Prostate gland (tissue), 2 donors: ENCODE measurements at regions not wholly inside any gene's neighbourhood (a gene's known extent, or its start where the extent isn't known, plus 50 kb on each side); places are given as distances from the start of the nearest gene placed in this dataset.

Source experiments
- DNase-seq: peaks from one replicate; pipeline ENCODE4 v3.0.0-alpha.2; 2019; ENCODE audit warnings: low spot score
- H3K27ac ChIP-seq, 2 donors: fragments of 200-600 bp; sonication (generic); 2 replicates each; pipeline ENCODE4 v1.5.1; 2017 to 2019
- H3K27me3 ChIP-seq: fragments of 200-600 bp; sonication (generic); replicated peaks from 2 replicates; pipeline ENCODE4 v1.5.1; 2019; ENCODE audit not compliant: insufficient read depth
- H3K36me3 ChIP-seq, 2 donors: fragments of 200-600 bp; sonication (generic); 1 replicate in 1 of 2; 2 replicates in 1 of 2; pipeline versions ENCODE4 v1.5.1 to v1.8.1; 2017 to 2019
- H3K4me1 ChIP-seq: fragments of 200-600 bp; sonication (generic); replicated peaks from 2 replicates; pipeline ENCODE4 v1.5.1; 2019
- H3K4me3 ChIP-seq, 2 donors: fragments of 200-600 bp; sonication (generic); 2 replicates each; pipeline ENCODE4 v1.5.1; 2017 to 2019
- H3K9me3 ChIP-seq: fragments of 200-600 bp; sonication (generic); 2 replicates; pipeline ENCODE4 v1.5.1; 2017
- CTCF ChIP-seq, 4 experiments: fragments of 200-600 bp in 2 of 4; fragments of 450-650 bp in 2 of 4; sonication (generic) in 2 of 4; IDR thresholded peaks; 1 replicate in 3 of 4; 2 replicates in 1 of 4; pipeline ENCODE4 v1.5.1; 2016 to 2019; ENCODE audit warnings: antibody characterized with exemption in 4 of 4, mild to moderate bottlenecking in 2 of 4, moderate library complexity in 2 of 4
- POLR2A ChIP-seq: fragments of 450-650 bp; IDR thresholded peaks from one replicate; pipeline ENCODE4 v1.6.1; 2016; ENCODE audit warnings: antibody characterized with exemption, mild to moderate bottlenecking
- POLR2AphosphoS5 ChIP-seq: sonication (generic); formaldehyde crosslinking; IDR thresholded peaks from one replicate; pipeline ENCODE4 v1.6.1; 2017; ENCODE audit warnings: antibody characterized with exemption
- WGBS: methylation state at CpG from one replicate; pipeline ENCODE4 v1.1.5; 2018; 5-methylcytosine and 5-hydroxymethylcytosine counted together
- intact Hi-C: fragments of 100-400 bp; cut with DNase I; formaldehyde crosslinking; loops from one replicate; pipeline ENCODE4 v1.14.2; 2022

- Histone ChIP-seq H3K36me3 (no peaks in the 10 kb centered on the region), H3K4me3 (no peak overlapping the region), H3K4me1 (no peaks in the 10 kb centered on the region), H3K27ac (no peak overlapping the region), H3K27me3 (no peaks in the 10 kb centered on the region), H3K9me3 (no peaks in the 10 kb centered on the region)
- no peak for DNase-seq
- TF ChIP-seq POLR2A (no peak), CTCF (IDR thresholded peaks at IDR 0.05) (no peak), POLR2AphosphoS5 (no peak)
- WGBS: 75% methylated on average over 7 of the region's 7 CpGs
- intact Hi-C loops: no loop called here
Measured at GRCh38 chr1:193957556-193958095, 771.2 kb upstream of the B3GALT2 start.

GRCh38 chr1:193952778-193953374, 766.5 kb upstream of the B3GALT2 start:
- H3K4me1 ChIP-seq: no peaks in the 10 kb centered on the region
- H3K9me3 ChIP-seq: no peaks in the 10 kb centered on the region
- no peaks in the 10 kb centered on the region for H3K27me3 ChIP-seq
- intact Hi-C loops: loop anchor here (5.0 kb wide), 1 partner anchor 766 kb away; the partner anchor contains the start of gene B3GALT2
- TF ChIP-seq POLR2A: no peak
- no peak for TF ChIP-seq CTCF (IDR thresholded peaks at IDR 0.05)
- no peaks in the 10 kb centered on the region for H3K36me3 ChIP-seq
- 72% methylated on average over 1 of the region's 1 CpG for WGBS
- no peak overlapping the region for H3K4me3 ChIP-seq
- no peak for DNase-seq
- no peak overlapping the region for H3K27ac ChIP-seq

GRCh38 chr1:193951984-193952383, 765.6 kb upstream of the B3GALT2 start:
- Histone ChIP-seq H3K27me3 (no peaks in the 10 kb centered on the region), H3K27ac (no peak overlapping the region), H3K4me3 (no peak overlapping the region), H3K9me3 (no peaks in the 10 kb centered on the region), H3K4me1 (no peaks in the 10 kb centered on the region), H3K36me3 (no peaks in the 10 kb centered on the region)
- no peak for DNase-seq
- 69% methylated on average over 3 of the region's 3 CpGs for WGBS
- intact Hi-C loops: loop anchor here (5.0 kb wide), 1 partner anchor 765 kb away; the partner anchor contains the start of gene B3GALT2
- no peak for TF ChIP-seq CTCF (IDR thresholded peaks at IDR 0.05)

GRCh38 chr1:193944454-193944853, 758.0 kb upstream of the B3GALT2 start:
- Histone ChIP-seq H3K27ac (no peak overlapping the region), H3K9me3 (no peaks in the 10 kb centered on the region), H3K27me3 (no peaks in the 10 kb centered on the region), H3K36me3 (no peaks in the 10 kb centered on the region), H3K4me3 (no peak overlapping the region), H3K4me1 (no peaks in the 10 kb centered on the region)
- no peak for TF ChIP-seq CTCF (IDR thresholded peaks at IDR 0.05)
- no peak for TF ChIP-seq POLR2AphosphoS5
- TF ChIP-seq POLR2A: no peak
- DNase-seq: no peak
- intact Hi-C loops: no loop called here

GRCh38 chr1:193940176-193940575, 753.8 kb upstream of the B3GALT2 start:
- H3K36me3 ChIP-seq: no peaks in the 10 kb centered on the region
- DNase-seq: no peak
- H3K9me3 ChIP-seq: no peaks in the 10 kb centered on the region
- no peak overlapping the region for H3K4me3 ChIP-seq
- H3K4me1 ChIP-seq: no peaks in the 10 kb centered on the region
- H3K27me3 ChIP-seq: no peaks in the 10 kb centered on the region
- TF ChIP-seq CTCF (IDR thresholded peaks at IDR 0.05) (no peak), POLR2AphosphoS5 (no peak), POLR2A (no peak)
- WGBS: 92% methylated on average over 1 of the region's 1 CpG
- intact Hi-C loops: no loop called here
- no peak overlapping the region for H3K27ac ChIP-seq
